RWPE2 (cell line): ENCODE measurements at regions not wholly inside any gene's neighbourhood (a gene's known extent, or its start where the extent isn't known, plus 50 kb on each side); places are given as distances from the start of the nearest gene placed in this dataset.
"Not testable (repeated sequence)": the region's sequence is repeated elsewhere in the genome, so short reads cannot be mapped to it uniquely, and the experiment has no call there.

Experiments used
- ATAC-seq: fragments of 200-7000 bp; cut with Tn5 transposase; 3 replicates; pipeline ENCODE4 v1.9.1; 2021; ENCODE audit warnings: low read depth
- DNase-seq: peaks from one replicate; pipeline ENCODE4 v3.0.0-alpha.2; 2020; ENCODE audit warnings: low spot score
- H3K27ac ChIP-seq: fragments of 450-650 bp; 2 replicates; pipeline ENCODE4 v1.5.1; 2017; ENCODE audit warnings: mild to moderate bottlenecking; ENCODE audit not compliant: poor library complexity, severe bottlenecking
- H3K27me3 ChIP-seq: fragments of 250-450 bp; sonication (Bioruptor Pico); 2 replicates; pipeline ENCODE4 v1.5.1; 2021; ENCODE audit warnings: mild to moderate bottlenecking, moderate library complexity; ENCODE audit not compliant: insufficient read depth, poor library complexity, severe bottlenecking
- H3K36me3 ChIP-seq: fragments of 250-450 bp; sonication (Bioruptor Pico); 2 replicates; pipeline ENCODE4 v1.5.1; 2020; ENCODE audit warnings: low read depth, mild to moderate bottlenecking, moderate library complexity
- H3K4me1 ChIP-seq: fragments of 250-450 bp; sonication (Bioruptor Pico); 2 replicates; pipeline ENCODE4 v1.5.1; 2021; ENCODE audit warnings: mild to moderate bottlenecking, moderate library complexity; ENCODE audit not compliant: insufficient read depth, poor library complexity, severe bottlenecking
- H3K4me3 ChIP-seq: fragments of 250-450 bp; sonication (Bioruptor Pico); 2 replicates; pipeline ENCODE4 v1.5.1; 2021; ENCODE audit warnings: mild to moderate bottlenecking, moderate library complexity; ENCODE audit not compliant: severe bottlenecking
- H3K9me3 ChIP-seq: fragments of 250-450 bp; sonication (Bioruptor Pico); 2 replicates; pipeline ENCODE4 v1.5.1; 2021; ENCODE audit warnings: mild to moderate bottlenecking, moderate library complexity; ENCODE audit not compliant: severe bottlenecking
- CTCF ChIP-seq: fragments of 450-650 bp; IDR thresholded peaks from one replicate; pipeline ENCODE4 v1.5.1; 2017; ENCODE audit warnings: mild to moderate bottlenecking, moderate library complexity; ENCODE audit not compliant: poor library complexity, severe bottlenecking

GRCh38 chr14:80298491-80299017 lies 87.2 kb upstream of the DIO2 start:
- Histone ChIP-seq H3K4me3 (no peak overlapping the region), H3K4me1 (no peaks in the 10 kb centered on the region), H3K27me3 (no peaks in the 10 kb centered on the region), H3K36me3 (no peaks in the 10 kb centered on the region), H3K27ac (no peak overlapping the region), H3K9me3 (no peaks in the 10 kb centered on the region)
- no peak for DNase-seq
- ATAC-seq = no peak
- no peak for TF ChIP-seq CTCF

GRCh38 chr14:80291101-80291500 lies 79.8 kb upstream of the DIO2 start:
- Histone ChIP-seq H3K27ac (no peak overlapping the region), H3K27me3 (peaks cover 3% of the 10 kb centered on the region), H3K4me3 (no peak overlapping the region), H3K9me3 (no peaks in the 10 kb centered on the region), H3K4me1 (peaks cover 5% of the 10 kb centered on the region), H3K36me3 (no peaks in the 10 kb centered on the region)
- no peak for TF ChIP-seq CTCF
- DNase-seq (no peak), ATAC-seq (no peak)

GRCh38 chr14:80286744-80287143 lies 75.4 kb upstream of the DIO2 start:
- H3K9me3 ChIP-seq, DNase-seq, H3K4me1 ChIP-seq, H3K27me3 ChIP-seq, H3K36me3 ChIP-seq, H3K4me3 ChIP-seq, ATAC-seq, H3K27ac ChIP-seq: not testable (repeated sequence)

GRCh38 chr14:80278293-80279023 lies 67.2 kb upstream of the DIO2 start:
- Histone ChIP-seq H3K36me3 (no peaks in the 10 kb centered on the region), H3K9me3 (no peaks in the 10 kb centered on the region), H3K27ac (no peak overlapping the region), H3K27me3 (no peaks in the 10 kb centered on the region), H3K4me3 (no peak overlapping the region), H3K4me1 (no peaks in the 10 kb centered on the region)
- ATAC-seq (no peak), DNase-seq (no peak)
- TF ChIP-seq CTCF = no peak

- no peaks in the 10 kb centered on the region for H3K9me3 ChIP-seq
- no peak overlapping the region for H3K27ac ChIP-seq
- H3K4me1 ChIP-seq = no peaks in the 10 kb centered on the region
- H3K27me3 ChIP-seq = no peaks in the 10 kb centered on the region
- no peak overlapping the region for H3K4me3 ChIP-seq
- ATAC-seq (peak; percentile 82), DNase-seq (no peak)
- TF ChIP-seq CTCF = no peak
- no peaks in the 10 kb centered on the region for H3K36me3 ChIP-seq
Measured at GRCh38 chr14:80275208-80275850, 64.0 kb upstream of the DIO2 start.

- not testable (repeated sequence) for H3K4me1 ChIP-seq, H3K4me3 ChIP-seq, H3K27ac ChIP-seq, ATAC-seq, DNase-seq, H3K36me3 ChIP-seq, H3K27me3 ChIP-seq, H3K9me3 ChIP-seq
Measured at GRCh38 chr14:80274310-80274709, 63.0 kb upstream of the DIO2 start.
